ENCODE measurements at regions not wholly inside any gene's neighbourhood (a gene's known extent, or its start where the extent isn't known, plus 50 kb on each side); places are given as distances from the start of the nearest gene placed in this dataset.
"Not testable (repeated sequence)": the region's sequence is repeated elsewhere in the genome, so short reads cannot be mapped to it uniquely, and the experiment has no call there.

GRCh38 chr17:33574942-33575445 is 281.9 kb upstream of the ASIC2 start:
- DNase-seq, result no peak

DNA sequence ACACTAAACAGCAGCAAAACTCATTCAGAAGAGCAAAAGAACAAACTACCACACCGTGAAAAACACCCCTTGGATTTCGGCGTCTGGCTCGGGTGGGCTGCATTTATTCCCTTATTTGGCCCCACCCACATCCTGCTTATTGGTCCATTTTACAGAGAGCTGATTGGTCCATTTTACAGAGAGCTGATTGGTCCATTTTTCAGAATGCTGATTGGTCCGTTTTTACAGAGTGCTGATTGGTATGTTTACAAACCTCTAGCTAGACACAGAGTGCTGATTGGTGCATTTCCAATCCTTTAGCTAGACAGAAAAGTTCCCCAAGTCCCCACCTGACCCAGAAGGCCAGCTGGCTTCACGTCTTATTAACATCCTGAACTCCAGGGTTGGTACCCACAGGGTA is 286.6 kb upstream of the ASIC2 start:
- DNase-seq, result not testable (repeated sequence)

DNA sequence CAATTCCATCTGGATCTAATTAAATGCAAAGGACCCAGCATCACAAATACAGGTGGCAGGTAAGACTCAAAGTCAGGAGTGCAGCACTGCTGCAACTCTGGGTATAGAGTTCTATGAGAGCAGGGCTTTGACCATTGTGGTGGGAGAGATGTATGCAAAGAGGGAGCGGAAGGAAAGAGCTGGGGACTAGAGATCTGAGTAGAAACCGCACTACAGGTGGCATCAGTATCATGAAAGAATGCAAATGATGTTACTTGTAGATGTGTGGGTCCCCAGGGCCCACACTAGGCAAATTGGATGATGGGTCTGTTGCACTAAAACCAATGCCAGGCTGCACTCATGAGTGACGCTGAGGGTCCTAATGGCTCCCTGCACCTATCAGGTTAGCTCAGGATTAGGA is 287.1 kb upstream of the ASIC2 start:
- no peak for DNase-seq

GRCh38 chr17:33582661-33583060 is 289.6 kb upstream of the ASIC2 start:
- DNase-seq, result no peak

DNA sequence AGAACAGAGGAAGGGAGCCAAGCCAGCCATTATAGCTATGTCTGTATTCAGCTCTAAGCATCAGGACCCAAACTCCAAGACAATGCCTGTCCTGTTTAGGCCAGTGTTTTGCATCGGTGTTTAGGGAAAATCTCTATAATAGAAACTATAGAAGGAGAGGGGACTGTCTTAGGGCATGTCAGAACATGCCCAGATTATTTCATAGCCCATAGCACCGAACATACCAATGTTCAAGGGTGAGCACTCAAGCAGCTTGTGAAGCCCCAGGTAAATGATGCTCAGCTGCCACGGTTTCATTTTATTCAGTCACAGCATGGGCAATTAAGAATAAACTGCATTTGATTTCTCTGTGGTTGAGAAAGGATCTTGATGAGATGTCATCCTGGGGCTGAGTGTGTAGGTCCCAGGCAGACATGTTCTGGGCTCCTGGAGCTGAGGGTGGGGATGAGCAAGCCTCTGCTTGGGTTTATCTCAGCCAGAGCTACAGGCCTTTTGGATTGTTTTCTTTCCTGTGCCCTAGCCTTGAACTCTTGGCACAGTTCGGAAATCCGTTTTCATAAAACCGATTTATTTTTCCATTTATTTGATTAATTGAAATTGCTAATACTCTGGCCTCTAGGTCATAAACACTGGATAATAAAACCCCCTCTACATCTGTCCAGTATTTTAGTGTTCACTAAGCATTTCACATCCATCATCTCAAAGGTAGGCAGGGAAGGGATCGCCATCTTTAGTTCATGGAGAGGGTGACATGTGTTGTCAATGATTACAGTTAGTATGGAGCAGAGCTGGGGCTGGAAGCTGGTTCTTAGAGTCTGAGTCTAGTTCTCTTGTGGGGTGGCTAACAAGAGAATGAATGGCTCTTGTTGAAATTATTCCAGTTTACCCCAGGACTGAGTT is 290.7 kb upstream of the ASIC2 start:
- DNase-seq, result no peak

GRCh38 chr17:33593991-33594390 is 300.9 kb upstream of the ASIC2 start:
- no peak for DNase-seq

DNA sequence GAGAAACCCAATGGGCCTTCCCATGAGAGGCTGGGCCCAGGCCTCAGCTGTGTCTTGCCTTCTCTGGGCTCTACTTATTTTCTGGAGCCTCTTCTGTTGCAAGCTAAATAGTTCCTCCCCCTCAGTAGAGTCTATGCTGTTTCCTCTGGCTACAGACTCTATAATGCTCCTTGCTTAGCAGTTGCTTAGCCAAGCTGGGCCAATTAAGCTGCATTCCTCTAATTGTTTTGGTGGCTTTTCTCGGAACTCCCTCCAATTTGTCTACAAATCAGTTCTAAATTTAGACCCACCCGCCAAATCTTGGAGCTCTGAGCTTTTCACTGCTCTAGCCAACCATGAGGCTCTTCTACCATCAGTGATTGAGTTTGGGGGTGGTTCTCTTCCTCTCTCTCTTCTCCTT is 302.7 kb upstream of the ASIC2 start:
- DNase-seq, result no peak

DNA sequence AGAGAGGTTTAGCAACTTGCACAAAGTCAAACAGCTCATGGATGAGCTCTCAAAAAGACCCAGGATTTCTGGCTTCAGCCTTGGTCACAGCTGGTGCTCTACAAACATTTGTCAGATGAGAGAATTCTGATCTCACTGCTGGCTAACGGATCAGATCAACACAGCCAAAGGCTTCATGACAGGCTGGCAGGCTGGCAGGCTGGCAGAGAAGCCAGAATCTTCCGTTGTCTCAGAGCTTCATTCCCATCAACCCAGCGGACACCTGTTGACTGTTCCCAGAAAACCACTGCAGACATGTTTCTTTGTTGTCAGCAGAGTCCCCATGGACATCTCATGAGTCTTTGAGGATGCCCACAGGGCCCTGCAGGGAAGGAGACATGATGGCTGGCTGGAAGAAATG is 303.8 kb upstream of the ASIC2 start:
- no peak for DNase-seq

- no peak for DNase-seq
These were observed 305.7 kb upstream of the ASIC2 start for GRCh38 chr17:33598797-33599196.

DNA sequence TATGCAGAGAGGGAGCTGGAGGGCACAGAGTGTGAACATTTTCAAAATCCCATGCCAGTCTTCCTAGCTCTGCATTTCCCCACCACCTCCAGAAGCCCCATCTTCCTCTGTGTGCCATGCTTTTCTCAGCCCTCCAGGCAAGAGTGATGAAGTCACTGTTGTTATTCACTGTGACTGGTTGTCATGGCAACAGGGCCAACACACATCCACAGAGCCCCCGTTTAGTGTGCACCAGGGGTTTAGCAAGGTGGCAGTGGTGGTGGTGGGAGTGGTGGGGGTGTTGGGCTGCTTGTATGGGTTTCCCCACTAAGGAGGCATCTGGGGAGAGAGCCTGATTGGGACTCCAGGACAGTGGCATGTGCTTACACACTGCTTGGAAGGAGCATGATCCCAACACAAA is 309.9 kb upstream of the ASIC2 start:
- DNase-seq, result no peak

DNA sequence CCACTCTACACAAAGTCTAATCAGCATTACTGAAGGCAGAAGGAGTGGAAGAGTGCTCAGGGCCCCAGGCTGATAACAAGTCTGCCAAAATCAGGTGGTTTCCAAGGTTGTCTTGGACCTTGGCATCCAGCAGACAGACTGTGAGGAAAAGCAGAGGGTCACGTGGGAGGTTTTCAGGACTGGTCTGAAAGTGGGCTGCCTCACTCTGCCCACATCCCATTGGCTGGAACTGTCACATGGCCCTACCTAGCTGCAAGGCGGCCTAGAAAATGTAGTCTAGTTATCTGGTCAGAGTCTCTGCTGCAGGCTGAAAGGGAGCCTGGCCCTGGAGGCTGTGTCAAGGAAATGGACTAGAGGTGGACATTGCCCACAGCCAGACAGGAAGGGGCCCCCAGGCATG is 310.7 kb upstream of the ASIC2 start:
- DNase-seq, result no peak

DNA sequence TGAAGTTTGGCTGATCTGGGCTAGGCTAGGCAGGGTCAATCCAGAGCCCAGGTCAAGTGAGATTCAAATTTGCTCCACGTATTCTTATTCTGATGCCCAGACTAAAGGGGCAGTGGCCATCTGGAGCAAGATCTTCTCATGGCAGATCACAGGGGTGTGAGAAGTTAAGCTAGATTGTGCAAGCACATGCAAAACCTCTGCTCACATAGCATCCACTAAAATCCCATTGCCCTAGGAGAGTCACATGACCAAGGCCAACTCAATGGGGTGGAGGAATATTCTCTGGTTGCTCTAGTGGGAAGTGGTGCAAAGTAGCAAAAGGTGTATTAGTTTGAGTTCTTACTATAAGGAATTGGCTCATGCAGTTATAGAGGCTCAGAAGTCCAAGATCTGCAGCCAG is 318.4 kb upstream of the ASIC2 start:
- DNase-seq, result no peak

DNA sequence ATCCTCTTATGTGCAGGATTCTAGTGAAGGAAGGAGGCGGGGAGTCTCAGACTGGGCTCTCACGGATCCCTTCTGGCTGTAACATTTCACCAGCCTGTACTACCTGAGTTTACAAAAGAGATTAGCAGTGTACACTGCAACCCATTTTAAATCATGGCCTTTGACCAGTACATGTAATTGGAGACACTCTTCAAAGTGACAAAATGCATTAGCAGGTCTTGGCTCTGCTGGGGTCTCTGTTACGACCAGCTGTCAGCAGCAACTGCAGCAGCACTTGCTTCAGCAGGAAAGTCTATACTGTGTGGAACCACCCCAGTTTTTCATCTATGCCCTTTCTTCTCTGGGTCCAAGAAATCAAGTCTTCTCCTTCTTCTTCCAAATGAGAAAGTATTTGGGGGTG is 322.8 kb upstream of the ASIC2 start:
- no peak for DNase-seq

GRCh38 chr17:33623841-33624240 is 330.7 kb upstream of the ASIC2 start:
- DNase-seq, result no peak

DNA sequence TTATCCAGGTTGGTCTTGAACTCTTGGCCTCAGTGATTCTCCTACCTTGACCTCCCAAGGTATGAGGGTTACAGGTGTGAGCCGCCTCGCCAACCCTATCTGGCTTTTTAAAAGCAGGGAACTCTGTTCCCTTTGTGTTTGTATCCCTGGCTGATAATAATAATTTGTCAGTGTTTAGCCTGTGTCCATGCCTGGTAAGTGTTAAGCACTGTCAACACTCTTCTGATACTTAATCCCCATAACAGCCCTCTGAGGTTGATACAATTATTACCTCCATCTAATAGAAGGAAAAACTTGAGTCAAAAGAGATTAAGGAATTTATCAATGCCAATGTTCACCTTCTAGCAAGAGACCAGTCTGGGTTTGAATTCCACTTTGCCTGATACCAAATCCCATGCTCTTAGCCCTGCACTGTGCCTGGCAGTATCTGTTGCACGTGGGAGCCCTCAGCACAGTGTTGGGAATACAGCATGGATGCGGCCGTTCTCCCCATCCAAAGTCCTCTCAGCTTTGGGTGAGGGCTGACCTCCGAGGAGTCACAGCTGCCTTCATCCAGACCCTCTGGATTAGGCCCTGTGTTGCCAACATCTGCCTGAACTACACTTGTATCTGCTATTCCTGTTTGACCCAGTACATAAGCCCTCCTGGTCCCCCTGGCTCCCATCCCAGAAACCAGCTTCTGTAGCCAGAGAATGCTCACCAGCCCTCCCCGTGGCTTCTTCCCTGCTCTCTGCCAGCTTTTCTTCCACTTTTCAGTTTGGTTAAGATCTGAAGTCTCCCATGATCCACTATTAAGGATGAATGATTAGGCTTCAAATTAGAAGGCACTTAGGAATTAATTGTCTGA is 335.6 kb upstream of the ASIC2 start:
- no peak for DNase-seq

- no peak for DNase-seq
These were observed 340.4 kb upstream of the ASIC2 start for GRCh38 chr17:33633446-33633845.

GRCh38 chr17:33637534-33637933 is 344.4 kb upstream of the ASIC2 start:
- no peak for DNase-seq

- no peak for DNase-seq
These were observed 346.2 kb upstream of the ASIC2 start for GRCh38 chr17:33639103-33639880.

GRCh38 chr17:33640629-33641028 is 347.5 kb upstream of the ASIC2 start:
- DNase-seq, result no peak

GRCh38 chr17:33642002-33642401 is 348.9 kb upstream of the ASIC2 start:
- no peak for DNase-seq

DNA sequence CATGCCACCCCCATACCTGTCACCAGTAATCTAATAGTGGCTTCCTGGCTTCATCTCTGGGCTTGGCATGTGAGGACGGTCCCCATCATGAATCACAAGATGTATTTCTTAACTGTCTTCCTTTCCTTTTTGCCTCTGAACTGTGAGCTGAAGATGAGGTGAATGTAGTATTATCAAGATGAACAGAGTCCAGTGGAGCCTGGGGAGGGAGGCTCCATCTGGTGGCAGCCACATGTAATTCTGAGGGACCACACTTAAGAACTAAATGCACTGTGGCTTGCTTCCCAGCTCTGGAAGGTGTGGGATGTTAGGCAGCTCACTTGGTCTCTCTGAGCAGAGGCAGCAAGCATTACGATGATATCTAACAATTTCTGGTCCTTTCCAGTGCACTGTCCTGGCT is 354.9 kb upstream of the ASIC2 start:
- no peak for DNase-seq

- no peak for DNase-seq
These were observed 357.2 kb upstream of the ASIC2 start for GRCh38 chr17:33650304-33650703.

- no peak for DNase-seq
These were observed 358.6 kb upstream of the ASIC2 start for GRCh38 chr17:33651686-33652085.

Measured in activated CD4-positive, alpha-beta T cell treated with anti-CD3 and anti-CD28 coated beads, Interleukin-2, amount 50 U/mL, for 4 hours (primary cell).